Suppressor macrophage (primary cell): ENCODE measurements at regions not wholly inside any gene's neighbourhood (a gene's known extent, or its start where the extent isn't known, plus 50 kb on each side); places are given as distances from the start of the nearest gene placed in this dataset.

Experiments
- DNase-seq, 4 experiments: peaks; one replicate each; pipeline ENCODE4 v3.0.0-alpha.2; 2020 to 2022

- DNase-seq: no peak
Observed at GRCh38 chr12:88310666-88311065, 168.6 kb downstream of the TMTC3 start.

GRCh38 chr12:88313554-88313953, 171.4 kb downstream of the TMTC3 start:
- no peak for DNase-seq

- no peak for DNase-seq
Observed at GRCh38 chr12:88314706-88315105, 172.6 kb downstream of the TMTC3 start.

- no peak for DNase-seq
Observed at GRCh38 chr12:88318726-88319125, 176.6 kb downstream of the TMTC3 start.

- DNase-seq: no peak
Observed at GRCh38 chr12:88325076-88325815, 183.1 kb downstream of the TMTC3 start.

- DNase-seq: no peak
Observed at GRCh38 chr12:88325816-88326189, 183.7 kb downstream of the TMTC3 start.

- peak in 1 of 4 experiments; percentile 8 for DNase-seq
Observed at GRCh38 chr12:88327276-88327675, 185.2 kb downstream of the TMTC3 start.

- DNase-seq: peak in 2 of 4 experiments; percentile 15 to 20
Observed at GRCh38 chr12:88328090-88328489, 186.0 kb downstream of the TMTC3 start.

GRCh38 chr12:88329833-88330232, 187.7 kb downstream of the TMTC3 start:
- no peak for DNase-seq

- DNase-seq: no peak
Observed at GRCh38 chr12:88334271-88334670, 192.2 kb downstream of the TMTC3 start.

GRCh38 chr12:88336076-88336739, 194.1 kb downstream of the TMTC3 start:
- DNase-seq: no peak

- no peak for DNase-seq
Observed at GRCh38 chr12:88338486-88338885, 196.4 kb downstream of the TMTC3 start.

GRCh38 chr12:88339254-88339949, 197.3 kb downstream of the TMTC3 start:
- DNase-seq: no peak

- no peak for DNase-seq
Observed at GRCh38 chr12:88339966-88340365, 197.9 kb downstream of the TMTC3 start.

- peak in 1 of 4 experiments; percentile 15 for DNase-seq
Observed at GRCh38 chr12:88342251-88342806, 200.2 kb downstream of the TMTC3 start.

GRCh38 chr12:88351146-88351545, 209.0 kb downstream of the TMTC3 start:
- DNase-seq: no peak

- no peak for DNase-seq
Observed at GRCh38 chr12:88354691-88355090, 212.6 kb downstream of the TMTC3 start.

GRCh38 chr12:88360343-88360742, 218.2 kb downstream of the TMTC3 start:
- DNase-seq: no peak

GRCh38 chr12:88361493-88361892, 218.8 kb downstream of the KITLG start:
- DNase-seq: no peak

- no peak for DNase-seq
Observed at GRCh38 chr12:88362439-88362838, 217.8 kb downstream of the KITLG start.

- DNase-seq: no peak
Observed at GRCh38 chr12:88365403-88365802, 214.9 kb downstream of the KITLG start.

GRCh38 chr12:88366101-88366500, 214.2 kb downstream of the KITLG start:
- no peak for DNase-seq

GRCh38 chr12:88367231-88367630, 213.0 kb downstream of the KITLG start:
- DNase-seq: peak in 3 of 4 experiments; percentile 19 to 45 (median 33)
